D721Med (cell line): ENCODE measurements at regions not wholly inside any gene's neighbourhood (a gene's known extent, or its start where the extent isn't known, plus 50 kb on each side); places are given as distances from the start of the nearest gene placed in this dataset.
"Not testable (repeated sequence)": the region's sequence is repeated elsewhere in the genome, so short reads cannot be mapped to it uniquely, and the experiment has no call there.

Source experiments
- DNase-seq: peaks from one replicate; pipeline ENCODE4 v3.0.0; 2011; ENCODE audit warnings: low spot score; ENCODE audit not compliant: insufficient read length
- FAIRE-seq: peaks from 2 replicates; lab custom pipeline; 2011; peaks lifted over from hg19 to GRCh38; lab: Jason Lieb, UNC
- CTCF ChIP-seq: IDR thresholded peaks from 2 replicates; pipeline ENCODE4 v1.5.1; 2012; ENCODE audit warnings: mild to moderate bottlenecking, control low read depth; ENCODE audit not compliant: insufficient read depth; ENCODE audit errors: missing control alignments

- no peak for DNase-seq
- no peak for TF ChIP-seq CTCF
- no peak for FAIRE-seq
Measured at GRCh38 chr5:113764382-113764781, 250.9 kb downstream of the YTHDC2 start.

GRCh38 chr5:113766827-113767226 is 253.3 kb downstream of the YTHDC2 start:
- FAIRE-seq, DNase-seq: not testable (repeated sequence)

GRCh38 chr5:113770648-113771047 is 257.2 kb downstream of the YTHDC2 start:
- TF ChIP-seq CTCF = no peak
- DNase-seq (no peak), FAIRE-seq (no peak)

GRCh38 chr5:113771483-113771882 is 258.0 kb downstream of the YTHDC2 start:
- DNase-seq (no peak), FAIRE-seq (no peak)
- TF ChIP-seq CTCF = no peak

- FAIRE-seq (no peak), DNase-seq (no peak)
- TF ChIP-seq CTCF = no peak
Measured at GRCh38 chr5:113776168-113776567, 262.7 kb downstream of the YTHDC2 start.

GRCh38 chr5:113776832-113777525 is 263.5 kb downstream of the YTHDC2 start:
- no peak for DNase-seq
- TF ChIP-seq CTCF = no peak
- FAIRE-seq = no peak

GRCh38 chr5:113778147-113778546 is 264.7 kb downstream of the YTHDC2 start:
- FAIRE-seq (no peak), DNase-seq (no peak)
- TF ChIP-seq CTCF = no peak

GRCh38 chr5:113788141-113788655 is 274.7 kb downstream of the YTHDC2 start:
- no peak for TF ChIP-seq CTCF
- DNase-seq = no peak
- FAIRE-seq = no peak
